AG10803 (cell line): ENCODE measurements at regions not wholly inside any gene's neighbourhood (a gene's known extent, or its start where the extent isn't known, plus 50 kb on each side); places are given as distances from the start of the nearest gene placed in this dataset.

Source experiments
- DNase-seq: peaks from one replicate; pipeline ENCODE4 v3.0.0; 2010; ENCODE audit warnings: low read depth
- H3K4me3 ChIP-seq: 2 replicates; pipeline ENCODE4 v1.5.1; 2011; ENCODE audit warnings: mild to moderate bottlenecking, low read length, control low read depth
- TF ChIP-seq, protein P1 (sequence below): conservative IDR thresholded peaks from 2 replicates; pipeline ENCODE4 v1.5.1; 2011; ENCODE audit warnings: mild to moderate bottlenecking, low read length, control low read depth, inconsistent platforms

DNA sequence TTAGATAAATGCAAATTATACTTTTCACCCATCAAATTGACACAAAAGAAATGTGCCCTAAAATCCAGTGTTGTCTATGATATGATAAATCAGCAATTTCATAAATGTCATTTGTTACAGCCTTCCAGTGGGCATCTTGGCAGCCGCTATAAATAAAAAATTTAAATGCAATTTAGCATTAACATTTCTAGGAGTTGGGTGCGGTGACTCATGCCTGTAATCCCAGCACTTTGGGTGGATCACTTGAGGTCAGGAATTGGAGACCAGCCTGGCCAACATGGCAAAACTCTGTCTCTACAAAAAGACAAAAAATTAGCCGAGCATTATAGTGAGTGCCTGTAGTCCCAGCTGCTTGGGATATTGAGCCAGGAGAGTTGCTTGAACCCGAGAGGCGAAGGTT is 65.9 kb upstream of the POMGNT2 start:
- peak; percentile 25 for DNase-seq
- TF ChIP-seq, protein P1, sequence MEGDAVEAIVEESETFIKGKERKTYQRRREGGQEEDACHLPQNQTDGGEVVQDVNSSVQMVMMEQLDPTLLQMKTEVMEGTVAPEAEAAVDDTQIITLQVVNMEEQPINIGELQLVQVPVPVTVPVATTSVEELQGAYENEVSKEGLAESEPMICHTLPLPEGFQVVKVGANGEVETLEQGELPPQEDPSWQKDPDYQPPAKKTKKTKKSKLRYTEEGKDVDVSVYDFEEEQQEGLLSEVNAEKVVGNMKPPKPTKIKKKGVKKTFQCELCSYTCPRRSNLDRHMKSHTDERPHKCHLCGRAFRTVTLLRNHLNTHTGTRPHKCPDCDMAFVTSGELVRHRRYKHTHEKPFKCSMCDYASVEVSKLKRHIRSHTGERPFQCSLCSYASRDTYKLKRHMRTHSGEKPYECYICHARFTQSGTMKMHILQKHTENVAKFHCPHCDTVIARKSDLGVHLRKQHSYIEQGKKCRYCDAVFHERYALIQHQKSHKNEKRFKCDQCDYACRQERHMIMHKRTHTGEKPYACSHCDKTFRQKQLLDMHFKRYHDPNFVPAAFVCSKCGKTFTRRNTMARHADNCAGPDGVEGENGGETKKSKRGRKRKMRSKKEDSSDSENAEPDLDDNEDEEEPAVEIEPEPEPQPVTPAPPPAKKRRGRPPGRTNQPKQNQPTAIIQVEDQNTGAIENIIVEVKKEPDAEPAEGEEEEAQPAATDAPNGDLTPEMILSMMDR, result no peak
- H3K4me3 ChIP-seq, result no peak overlapping the region

DNA sequence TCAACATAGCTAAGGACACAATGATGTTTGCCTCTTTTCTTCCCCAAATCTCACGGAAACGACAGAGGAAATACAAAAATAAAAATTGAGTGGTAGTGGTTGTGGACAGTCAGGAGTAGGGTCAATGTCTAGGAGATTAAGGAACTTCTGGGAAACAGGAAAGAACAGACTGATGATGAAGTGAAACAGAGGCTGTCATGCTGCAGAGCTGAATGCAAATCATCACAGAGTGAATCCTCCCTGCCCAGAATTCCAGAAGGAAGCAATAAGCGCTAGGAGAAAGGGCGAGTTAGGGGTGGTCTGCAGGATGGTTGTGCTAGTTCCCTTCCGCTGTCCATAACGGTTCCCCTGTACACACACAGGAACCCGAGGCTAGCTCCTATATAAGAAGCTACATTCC is 64.7 kb upstream of the POMGNT2 start:
- DNase-seq, result no peak
- H3K4me3 ChIP-seq, result no peak overlapping the region
- TF ChIP-seq, protein P1, result no peak

DNA sequence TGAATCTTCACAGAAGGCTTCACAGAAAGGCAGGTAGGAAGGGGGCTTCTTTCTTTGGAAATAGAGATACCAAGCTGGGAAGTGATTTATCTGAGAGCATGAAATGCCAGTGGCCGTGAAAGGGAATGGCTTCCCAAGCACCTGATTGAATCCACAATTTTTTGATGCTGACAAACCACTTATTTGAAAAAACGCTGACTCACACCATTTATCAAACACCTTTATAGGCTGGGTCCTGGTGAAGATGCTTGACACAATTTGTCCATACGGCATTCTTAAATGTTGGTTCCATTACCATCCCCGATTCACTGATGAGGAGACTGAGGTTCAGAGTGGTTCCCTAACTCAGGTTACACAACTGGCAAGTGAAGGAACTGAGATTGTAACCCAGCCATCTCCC is 64.1 kb upstream of the POMGNT2 start:
- no peak overlapping the region for H3K4me3 ChIP-seq
- DNase-seq, result no peak
- TF ChIP-seq, protein P1, result no peak

DNA sequence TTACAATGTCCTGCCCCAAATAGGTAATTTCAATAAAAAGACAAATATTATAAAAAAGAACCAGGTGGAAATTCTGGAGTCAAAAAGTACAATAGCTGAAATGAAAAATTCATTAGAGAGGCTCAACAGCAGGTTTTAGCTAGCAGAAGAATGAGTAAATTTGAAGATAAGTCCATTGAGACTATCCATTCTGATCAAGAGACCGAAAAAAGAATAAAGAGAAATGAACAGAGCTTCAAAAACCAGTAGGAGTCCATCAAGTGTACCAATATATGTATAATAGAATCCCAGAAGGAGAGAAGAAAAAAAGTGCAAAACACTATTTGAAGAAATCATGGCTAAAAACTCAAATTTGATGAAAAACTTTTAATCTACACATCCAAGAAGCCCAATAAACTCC is 60.5 kb upstream of the POMGNT2 start:
- TF ChIP-seq, protein P1, result no peak
- no peak overlapping the region for H3K4me3 ChIP-seq
- DNase-seq, result no peak

DNA sequence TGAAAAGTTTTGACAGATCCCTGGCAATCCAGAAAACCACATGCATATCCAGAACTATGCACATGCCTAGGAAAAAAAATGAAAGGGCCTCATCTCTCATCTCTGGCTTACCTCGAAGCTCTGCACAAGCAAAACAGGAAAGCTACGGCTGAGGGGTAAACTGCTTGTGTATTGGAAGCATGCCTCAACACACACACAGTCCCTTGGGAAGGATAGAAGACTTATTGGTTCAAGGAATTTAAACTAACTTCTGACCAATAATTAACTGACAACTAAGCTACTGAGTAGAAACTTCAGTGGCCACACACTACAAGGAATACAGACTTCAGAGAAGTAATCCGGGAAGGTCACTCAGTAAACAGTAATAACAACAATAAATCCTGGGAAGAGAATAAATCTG is 59.9 kb upstream of the POMGNT2 start:
- no peak overlapping the region for H3K4me3 ChIP-seq
- no peak for DNase-seq
- TF ChIP-seq, protein P1, result no peak

DNA sequence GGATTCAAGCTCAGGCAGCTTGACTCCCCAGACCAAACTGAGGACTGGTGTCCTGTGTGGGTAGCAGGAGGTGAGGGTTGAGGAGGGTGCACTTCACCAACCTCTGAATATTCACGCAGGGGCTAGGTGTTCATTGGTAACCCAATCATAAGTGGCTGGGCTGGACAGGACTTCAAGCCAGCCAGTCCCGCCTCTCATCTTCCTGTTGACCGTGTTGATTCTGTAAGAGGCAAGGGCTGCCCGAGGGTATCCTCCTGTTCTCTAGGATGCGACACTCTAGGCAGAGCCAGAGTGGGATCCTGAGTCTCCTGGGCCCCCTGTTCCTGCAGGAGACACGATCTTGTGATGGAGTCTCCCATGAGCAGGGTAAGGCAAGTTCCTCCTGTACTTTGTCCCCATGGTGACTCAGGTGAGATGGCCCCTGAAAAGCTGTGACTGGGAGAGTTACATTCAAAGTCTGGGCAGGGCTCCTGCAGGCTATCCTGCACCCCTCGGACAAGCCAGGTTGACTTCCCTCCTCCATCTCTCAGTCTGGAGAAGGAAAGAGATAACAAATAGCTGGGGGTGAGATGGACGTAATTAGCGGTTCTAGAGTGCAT is 58.1 kb upstream of the POMGNT2 start:
- TF ChIP-seq, protein P1, result no peak
- H3K4me3 ChIP-seq, result no peak overlapping the region
- DNase-seq, result no peak

DNA sequence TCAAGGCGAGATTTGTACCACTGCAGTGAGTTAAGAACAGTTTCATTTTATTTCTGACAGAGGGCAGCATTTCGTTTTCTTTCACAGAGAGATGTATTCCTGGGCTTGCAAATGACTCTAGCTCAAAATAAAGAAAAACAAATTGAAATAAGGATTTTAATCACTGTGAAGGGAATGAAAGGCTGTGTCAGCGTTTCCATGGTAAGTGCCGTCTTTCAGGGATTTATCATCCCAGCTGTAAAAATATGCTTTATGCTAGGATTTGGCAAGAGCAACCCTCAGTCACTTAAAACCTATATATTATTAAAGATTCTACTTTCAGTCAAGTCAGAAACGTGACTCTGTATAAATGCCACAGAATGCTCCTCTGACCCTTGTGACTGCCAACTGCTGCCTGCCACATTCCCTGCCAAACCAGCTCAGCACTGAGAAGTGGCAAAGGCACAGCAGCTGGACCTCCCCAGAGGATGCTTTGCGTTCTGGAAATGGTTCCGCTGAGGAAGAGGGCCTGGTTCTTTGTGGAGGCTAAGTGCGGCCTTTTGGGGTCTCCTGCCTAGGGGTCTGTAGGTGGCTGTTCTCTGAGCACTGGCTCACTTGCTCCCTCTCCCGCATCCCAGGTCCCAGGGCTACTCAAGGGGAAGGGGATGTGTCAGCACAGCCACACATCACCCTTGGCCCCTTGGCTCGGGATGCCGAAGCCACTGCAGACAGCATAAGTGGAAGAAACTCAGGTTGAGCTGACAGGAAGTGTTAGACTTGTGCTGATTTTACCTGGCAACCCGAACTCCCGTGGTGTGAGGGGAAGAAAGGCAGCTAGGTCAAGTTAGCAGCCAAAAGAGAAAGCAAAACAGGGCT is 56.6 kb upstream of the POMGNT2 start:
- TF ChIP-seq, protein P1, result peak; percentile 62
- peak; percentile 70 for DNase-seq
- H3K4me3 ChIP-seq, result no peak overlapping the region
